LHCN-M2 (cell line): ENCODE measurements at regions not wholly inside any gene's neighbourhood (a gene's known extent, or its start where the extent isn't known, plus 50 kb on each side); places are given as distances from the start of the nearest gene placed in this dataset.
"Not testable (repeated sequence)": the region's sequence is repeated elsewhere in the genome, so short reads cannot be mapped to it uniquely, and the experiment has no call there.

Experiments
- DNase-seq: peaks from one replicate; pipeline ENCODE4 v3.0.0-alpha.2; 2012; ENCODE audit warnings: low read depth

DNA sequence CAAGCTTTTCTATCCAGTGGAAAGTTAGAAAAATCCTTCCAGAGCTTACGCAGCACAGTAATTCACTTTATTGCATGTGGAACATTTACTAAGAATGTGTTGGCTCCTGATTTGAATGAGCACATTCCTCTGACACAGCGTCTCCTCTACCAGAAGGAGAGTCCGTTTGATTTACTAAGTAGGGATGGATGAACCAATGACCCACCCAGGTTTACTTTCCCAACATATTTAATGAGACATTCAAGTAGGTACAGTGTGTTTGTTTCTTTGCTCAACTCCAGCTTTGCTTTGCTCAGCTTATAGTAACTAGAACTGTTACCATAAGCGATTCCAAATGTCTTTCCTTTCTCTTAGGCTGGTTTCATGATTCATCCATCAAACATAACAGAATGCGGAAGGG lies 161.7 kb downstream of the SMARCA1 start:
- DNase-seq, result no peak

DNA sequence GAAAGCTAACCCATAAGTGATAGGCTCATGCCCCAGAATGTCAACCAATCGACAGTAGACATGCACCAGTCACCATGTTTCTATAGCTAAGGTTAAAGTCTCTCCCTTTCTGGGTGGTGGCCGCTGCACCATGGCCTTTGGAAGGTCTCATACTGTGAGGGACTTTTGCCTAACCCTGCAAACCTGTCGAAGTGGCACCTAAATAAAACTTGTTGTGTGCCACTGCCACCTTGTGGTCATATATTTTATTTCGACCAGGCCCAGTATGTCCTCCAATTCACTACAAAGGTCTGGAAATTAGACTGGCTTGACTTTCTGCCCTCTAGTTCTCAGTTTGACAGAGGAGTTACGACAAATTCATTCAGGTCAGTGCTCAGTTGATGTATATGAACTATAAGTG lies 163.1 kb downstream of the SMARCA1 start:
- DNase-seq, result peak; percentile 26

DNA sequence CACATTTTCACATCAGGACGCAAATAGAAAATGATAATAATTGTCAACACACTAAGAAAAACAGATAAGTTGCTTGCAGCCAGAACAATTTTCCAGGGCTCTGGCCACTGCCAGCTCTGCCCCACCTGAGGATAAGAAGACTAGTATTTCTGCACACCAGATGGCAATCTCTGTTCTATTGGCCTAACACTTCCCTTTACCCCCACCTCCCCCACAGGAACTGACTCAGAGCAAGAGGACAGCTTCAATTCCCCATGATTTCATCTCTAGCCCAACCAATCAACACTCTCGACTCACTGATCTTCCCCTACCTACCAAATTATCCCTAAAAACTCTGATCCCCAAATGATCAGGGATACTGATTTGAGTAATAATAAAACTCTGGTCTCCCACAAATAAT lies 164.0 kb downstream of the SMARCA1 start:
- DNase-seq, result peak; percentile 6

DNA sequence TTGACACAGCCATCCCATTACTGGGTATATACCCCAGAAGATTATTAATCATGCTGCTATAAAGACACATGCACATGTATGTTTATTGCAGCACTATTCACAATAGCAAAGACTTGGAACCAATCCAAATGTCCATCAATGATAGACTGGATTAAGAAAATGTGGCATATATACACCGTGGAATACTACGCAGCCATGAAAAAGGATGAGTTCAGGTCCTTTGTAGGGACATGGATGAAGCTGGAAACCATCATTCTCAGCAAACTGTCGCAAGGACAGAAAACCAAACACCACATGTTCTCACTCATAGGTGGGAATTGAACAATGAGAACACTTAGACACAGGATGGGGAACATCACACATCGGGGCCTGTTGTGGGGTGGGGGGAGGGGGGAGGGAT lies 165.9 kb downstream of the SMARCA1 start:
- DNase-seq, result not testable (repeated sequence)

DNA sequence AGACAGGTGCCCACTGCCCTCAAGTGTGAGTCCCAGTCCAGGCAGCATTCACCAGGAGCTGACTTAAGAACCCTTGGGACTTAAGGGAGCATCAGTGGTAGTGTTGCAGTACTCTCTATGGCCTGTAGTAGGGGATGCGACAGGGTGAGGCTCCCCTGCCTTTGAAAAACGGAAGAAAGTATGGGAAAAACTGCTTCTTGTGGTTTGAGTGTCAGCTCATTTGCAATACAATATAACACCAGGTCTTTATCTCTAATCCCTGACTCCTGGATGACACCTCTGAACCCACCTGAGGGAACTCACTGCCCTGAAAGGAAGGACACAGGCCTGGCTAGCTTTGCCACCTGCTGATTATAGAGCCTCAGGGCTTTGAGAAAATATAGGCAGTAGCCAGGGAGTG lies 176.0 kb downstream of the SMARCA1 start:
- no peak for DNase-seq

DNA sequence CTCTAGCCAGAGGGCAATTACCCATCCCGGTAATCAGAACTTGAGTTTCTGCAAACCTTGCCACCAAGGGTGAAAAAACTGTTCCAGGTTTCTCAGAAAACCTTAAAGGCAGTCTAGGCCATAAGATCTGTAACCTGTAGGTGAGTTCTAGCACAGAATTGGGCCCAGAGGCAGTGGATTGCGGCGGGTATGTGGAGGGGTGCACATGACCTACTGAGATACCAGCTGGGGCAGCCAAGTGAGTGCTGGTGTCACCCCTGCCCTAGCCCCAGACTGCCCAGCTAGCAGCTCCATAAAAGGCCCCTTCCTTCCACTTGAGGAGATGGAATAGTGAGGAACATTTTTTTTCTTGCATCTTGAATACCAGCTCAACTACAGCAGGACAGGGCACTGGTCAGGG lies 176.7 kb downstream of the SMARCA1 start:
- no peak for DNase-seq

DNA sequence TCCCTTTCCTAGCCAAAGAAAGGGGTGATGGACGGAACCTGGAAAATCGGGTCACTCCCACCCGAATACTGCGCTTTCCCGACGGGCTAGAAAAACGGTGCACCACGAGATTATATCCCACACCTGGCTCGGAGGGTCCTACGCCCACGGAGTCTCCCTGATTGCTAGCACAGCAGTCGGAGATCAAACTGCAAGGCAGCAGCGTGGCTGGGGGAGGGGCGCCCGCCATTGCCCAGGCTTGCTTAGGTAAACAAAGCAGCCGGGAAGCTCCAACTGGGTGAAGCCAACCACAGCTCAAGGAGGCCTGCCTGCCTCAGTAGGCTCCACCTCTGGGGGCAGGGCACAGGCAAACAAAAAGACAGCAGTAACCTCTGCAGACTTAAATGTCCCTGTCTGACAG lies 186.0 kb downstream of the SMARCA1 start:
- DNase-seq, result not testable (repeated sequence)

DNA sequence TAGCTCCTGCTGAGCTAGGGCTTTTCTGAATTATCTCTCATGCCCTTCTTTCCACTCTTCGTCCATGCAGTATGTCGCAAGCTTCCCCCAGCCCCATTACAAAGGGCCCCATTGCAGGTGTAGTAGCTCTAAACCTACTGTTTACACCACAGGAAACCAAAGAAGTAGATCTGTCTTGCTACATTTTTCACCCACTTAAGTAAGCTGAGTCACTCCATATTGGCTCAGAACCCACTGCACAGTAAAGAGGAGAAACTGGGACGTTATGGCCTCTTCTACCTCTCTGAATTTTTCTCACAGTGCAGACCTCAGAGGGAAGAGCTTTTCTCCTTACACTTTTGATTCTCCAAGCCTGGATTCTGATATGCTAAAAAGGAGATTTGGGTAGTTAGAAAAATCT lies 200.2 kb downstream of the SMARCA1 start:
- no peak for DNase-seq

DNA sequence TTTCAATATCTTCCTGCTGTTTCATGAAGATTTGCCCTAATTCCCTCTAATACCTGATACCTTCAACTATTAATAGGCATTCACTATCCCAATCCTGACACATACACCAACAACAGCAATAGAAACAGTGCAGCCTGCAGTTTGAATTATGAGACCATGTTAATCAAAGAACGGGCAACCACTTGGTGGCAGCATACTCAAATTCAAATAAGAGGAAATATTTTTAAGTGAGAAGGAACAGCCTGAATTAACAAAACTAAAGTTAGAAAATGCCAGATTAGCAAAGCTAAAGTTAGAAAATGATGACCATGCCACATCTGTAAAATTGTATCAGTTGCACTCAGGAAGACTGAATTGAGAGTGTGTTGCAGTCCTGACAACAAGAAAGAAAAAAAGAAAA lies 204.9 kb downstream of the SMARCA1 start:
- DNase-seq, result peak; percentile 5

DNA sequence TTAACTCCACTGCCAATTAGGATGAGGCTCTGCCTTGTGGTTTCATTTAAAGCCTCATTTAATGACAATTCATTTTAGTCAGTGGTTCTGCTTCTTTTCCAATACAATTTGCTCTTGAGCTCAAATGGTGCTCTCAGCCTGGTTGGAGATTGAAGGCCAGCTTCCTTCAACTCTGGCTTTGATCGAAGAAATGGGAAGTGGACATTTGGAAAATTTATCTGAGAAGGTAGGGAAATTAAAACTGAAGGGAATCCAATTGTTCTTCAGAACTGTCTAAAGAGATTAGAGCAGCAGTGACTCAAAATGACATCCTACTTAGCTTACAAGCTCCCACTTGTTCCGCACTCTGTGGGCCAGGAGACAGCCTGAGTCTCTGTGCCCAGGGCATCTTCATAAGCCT lies 206.8 kb downstream of the SMARCA1 start:
- no peak for DNase-seq

DNA sequence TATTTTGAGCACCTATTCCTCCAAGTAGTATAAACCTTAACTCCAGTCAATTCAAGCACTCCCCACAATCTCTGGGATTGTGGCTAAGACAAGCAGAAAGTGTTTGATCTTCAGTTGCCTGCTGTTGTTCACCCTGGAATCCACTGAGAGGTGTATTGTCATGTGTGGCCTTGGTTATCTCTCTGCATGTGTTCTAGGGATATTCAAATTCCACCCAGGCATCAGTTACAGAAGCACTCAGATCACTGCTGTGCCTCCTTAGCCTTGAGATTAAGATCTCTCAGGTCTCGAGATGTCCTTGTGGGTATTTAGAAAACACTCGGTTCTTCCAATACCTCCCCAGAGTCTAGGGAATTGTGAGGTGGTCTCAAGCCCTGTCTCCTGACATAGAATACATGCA lies 213.3 kb downstream of the SMARCA1 start:
- no peak for DNase-seq

DNA sequence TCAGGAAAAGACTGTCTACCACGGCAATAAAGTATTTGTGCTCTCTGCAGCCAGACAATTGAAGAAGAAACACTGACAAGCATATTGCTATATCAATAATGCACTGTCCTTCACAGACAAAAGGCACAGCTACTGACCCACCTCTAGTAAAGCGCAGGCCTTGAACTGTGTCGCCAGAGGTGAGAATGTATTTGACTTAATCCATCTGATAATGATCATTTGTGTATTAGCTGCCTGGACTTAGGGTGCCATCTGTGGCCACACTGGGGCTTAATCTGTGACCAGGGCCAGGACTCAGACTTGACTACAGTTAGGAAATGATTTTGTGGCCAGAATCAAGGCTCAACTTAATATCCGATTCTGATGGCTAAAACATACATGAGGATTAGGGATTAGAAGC lies 260.4 kb downstream of the SMARCA1 start:
- DNase-seq, result no peak

DNA sequence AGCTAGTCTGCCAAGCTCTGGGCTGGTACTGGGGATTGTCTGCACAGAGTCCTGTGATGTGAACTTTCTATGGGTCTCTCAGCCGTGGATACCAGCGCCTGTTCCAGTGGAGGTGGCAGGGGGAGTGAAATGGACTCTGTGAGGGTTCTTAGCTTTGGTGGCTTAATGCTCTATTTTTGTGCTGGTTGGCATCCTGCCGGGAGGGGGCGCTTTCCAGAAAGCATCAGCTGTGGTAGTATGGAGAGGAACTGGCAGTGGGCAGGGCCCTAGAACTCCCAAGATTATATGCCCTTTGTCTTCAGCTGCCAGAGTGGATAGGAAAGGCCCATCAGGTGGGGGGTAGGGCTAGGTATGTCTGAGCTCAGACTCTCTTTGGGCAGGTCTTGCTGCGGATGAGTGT lies 267.8 kb downstream of the SMARCA1 start:
- not testable (repeated sequence) for DNase-seq

DNA sequence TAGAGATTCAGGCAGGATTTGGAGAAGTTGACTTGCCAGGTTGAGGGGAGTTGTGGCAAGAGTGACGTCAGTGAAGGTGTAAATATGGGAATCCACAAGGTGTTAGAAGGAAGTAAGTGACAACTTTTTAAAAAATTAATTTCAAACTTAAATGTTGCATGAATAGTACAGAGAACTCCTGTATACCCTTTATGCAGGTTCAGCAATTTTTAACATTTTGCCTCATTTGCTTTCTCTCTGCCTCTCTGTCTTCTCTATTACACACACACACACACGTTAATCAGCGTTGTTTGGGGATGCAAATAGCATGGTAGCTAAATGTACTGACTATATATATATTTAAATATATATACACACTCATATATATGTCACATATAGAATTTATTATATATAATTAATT lies 273.7 kb downstream of the SMARCA1 start:
- no peak for DNase-seq

DNA sequence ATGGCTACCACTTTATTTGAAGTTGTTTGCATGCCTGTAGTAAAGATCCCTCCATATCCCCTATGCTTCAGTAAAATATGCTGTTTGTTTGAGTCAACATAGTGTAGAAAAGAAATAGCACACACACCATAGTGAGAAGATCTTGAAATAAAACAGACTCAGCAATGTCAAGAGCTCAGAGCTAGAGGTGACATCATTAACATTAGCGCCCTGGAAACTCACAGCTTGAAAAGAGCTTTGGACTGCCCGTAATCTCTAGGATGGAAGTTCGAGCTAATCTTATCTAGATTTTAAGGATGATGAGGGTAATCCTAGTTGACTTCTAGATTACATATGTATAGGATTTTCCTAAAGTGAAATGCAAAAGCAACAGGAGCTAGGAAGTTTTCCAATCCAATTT lies 275.6 kb downstream of the SMARCA1 start:
- no peak for DNase-seq

DNA sequence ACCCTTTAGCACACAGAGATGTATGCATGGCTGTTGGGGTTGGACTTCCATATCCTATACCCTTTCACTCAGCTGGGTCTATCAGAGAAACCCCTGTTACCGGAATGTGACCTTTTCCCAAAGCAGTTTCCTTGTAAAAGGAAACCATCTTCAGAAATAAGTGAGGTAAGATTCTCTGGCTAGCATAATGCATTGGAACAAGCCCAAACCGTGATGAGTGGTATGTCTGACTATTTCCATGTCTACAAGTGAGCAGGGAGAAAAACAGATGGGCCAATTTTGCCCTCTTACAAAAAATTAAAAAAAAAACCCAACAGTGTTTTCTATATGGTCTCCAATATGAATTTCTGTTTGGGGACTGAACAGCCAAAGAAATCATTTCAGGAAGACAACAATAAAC lies 283.9 kb downstream of the SMARCA1 start:
- no peak for DNase-seq

DNA sequence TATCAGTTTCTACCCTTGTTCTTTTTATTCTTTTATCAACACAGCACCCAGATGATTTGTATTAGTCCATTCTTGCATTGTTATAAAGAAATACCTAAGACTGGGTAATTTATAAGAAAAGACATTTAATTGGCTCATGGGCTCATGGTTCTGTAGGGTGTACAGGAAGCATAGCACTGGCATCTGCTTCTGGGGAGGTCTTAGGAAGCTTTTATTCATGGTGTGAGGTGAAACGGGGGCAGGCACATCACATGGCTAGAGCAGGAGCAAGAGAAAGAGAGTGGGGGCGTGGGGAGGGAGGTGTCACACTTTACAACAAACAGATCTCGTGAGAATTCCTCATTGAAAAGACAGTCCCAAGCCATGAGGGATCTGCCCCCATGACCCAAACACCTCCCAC lies 285.3 kb downstream of the SMARCA1 start:
- DNase-seq, result no peak

DNA sequence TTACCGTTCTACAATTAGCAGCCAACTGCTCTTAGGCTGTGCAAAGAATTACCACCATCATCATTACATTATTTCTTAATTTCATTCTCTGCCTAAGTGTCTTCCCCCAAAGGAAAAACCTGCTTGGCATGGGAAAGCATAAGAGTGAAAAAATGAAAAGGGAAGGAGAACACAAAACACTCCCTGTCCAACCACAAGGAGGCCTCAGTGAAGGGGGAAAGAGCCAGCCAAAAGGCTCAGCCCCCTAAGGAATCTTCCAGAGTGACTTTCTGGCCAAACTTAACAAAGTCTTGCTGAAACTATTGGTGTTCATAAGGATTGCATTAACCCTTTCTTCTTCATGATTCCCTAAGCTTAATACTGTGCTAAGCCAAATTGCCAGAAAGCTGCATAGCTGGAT lies 287.4 kb downstream of the SMARCA1 start:
- DNase-seq, result no peak

DNA sequence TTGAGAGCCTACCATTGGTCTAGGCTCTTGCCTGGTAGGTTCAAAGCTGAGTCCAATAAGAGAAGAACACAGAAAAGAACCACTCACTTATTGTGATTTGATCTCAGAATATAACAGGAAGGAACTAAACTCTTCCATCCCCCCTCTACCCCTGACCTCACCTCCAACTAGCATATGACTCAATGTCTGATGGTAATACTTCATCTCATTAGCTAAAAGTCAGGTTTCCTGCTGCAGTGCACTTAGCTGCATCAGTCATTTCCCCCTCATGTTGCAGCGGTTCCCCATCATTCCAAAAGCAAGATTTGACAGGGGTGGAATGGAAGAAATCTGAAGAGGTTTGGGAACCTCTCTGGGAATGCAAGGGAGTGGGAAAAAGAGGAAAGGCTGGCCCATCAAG lies 289.5 kb downstream of the SMARCA1 start:
- DNase-seq, result no peak

DNA sequence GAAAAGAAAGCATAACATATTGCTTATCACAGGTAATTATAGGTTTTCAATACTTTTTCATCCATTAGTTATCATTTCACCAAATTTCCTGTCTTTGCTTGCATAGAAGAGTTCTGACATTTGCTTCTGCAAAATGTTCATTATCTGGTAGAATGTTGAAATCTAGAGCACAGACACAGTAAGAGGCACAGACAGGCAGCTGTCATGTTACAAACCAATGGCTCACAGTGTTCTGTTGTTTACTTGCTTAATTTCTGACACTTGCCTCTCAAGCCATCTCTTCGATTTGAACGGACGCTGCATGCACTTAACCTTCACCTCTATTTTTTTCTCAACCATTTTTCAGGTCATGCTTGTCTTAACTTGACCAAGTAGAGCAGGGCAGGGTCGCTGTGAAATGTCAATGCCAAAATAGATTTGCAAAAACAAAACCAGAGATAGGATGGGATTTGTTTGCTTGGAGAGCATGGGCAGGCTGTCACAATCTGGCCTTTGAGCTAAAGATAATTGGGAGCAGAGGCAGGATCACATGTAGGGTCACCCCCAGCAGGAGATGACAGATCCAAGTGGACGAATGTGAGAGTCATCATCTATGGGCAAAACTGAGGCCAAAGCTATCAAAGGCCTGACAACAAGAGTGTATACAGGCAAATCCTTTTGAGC lies 292.3 kb downstream of the SMARCA1 start:
- no peak for DNase-seq

DNA sequence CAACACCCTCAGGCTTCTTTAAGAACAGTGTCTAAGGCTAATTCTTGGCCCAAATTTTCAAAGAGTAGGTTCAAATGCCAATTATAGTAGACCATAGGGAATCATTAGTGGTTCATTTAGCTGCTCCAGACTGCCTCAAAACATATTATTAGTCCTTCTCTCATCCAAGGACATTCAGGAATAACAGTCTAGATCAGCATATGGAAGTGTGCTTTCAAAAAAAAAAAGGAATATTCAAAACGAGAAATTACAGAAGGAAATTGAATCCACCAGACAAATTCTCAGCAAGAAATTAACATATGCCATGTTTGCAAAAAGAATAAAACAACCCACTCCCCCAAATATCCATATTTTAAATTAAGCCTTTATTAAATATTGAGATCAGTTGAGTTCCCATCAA lies 293.1 kb downstream of the SMARCA1 start:
- no peak for DNase-seq

DNA sequence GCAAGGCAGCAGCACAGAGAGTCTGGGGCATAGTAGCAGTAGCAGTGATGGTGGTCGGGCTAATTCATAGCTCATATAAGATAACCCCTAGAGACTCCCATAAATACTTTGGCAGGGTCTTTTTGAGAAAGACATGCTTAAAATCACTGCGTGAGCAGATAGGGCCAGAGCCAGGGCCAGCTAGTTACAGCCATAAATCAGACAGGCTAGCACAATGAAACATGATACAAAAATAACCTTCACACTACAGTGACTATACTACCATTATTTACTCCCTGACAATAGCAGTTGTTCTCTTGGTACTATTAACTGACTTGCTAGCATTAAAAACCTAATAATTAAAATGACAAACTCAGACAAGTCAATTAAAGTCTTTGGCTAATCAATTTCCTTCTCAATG lies 295.9 kb downstream of the SMARCA1 start:
- no peak for DNase-seq

DNA sequence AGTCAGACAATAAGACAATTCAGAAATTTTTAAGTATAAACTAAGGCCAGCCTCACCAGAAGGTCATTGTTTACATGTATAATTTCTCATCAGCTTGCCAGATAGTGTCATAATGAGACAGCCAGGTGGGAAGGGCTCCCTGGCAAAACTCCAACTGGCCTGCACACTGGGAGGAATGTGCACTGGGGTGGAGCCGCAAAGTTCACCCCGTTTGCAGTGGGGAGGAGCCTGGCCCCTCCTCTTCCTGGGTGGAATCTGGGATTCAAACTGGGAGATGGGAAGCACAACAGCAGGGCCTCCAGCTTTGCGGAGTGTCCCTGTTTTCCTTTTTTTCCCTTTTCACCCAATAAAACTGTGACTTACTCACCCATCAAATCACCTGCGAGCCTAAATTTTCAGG lies 329.9 kb downstream of the SMARCA1 start:
- no peak for DNase-seq

DNA sequence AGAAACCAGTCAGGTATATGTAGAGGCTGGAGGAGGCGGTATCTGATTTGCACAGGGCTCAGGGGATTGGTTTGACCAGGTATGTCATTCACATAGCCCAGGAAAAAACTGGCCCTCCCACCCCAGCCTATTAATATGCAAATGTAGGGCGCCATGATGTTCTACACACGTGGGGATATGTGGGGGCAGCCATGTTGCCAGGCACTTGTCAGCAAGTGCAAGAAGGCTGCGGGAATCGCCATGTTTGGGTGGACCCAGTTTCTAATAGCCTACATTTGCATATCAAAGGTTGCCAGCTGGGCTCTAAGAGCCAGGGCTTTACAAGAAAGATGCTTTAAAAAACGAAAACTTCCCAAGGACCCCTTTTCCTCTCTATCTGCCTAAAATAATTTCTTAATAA lies 335.1 kb downstream of the SMARCA1 start:
- DNase-seq, result no peak
